WTC11 (cell line): ENCODE measurements at regions not wholly inside any gene's neighbourhood (a gene's known extent, or its start where the extent isn't known, plus 50 kb on each side); places are given as distances from the start of the nearest gene placed in this dataset.

Source experiments
- ATAC-seq: fragments of 200-7000 bp; cut with Tn5 transposase; 2 replicates; pipeline ENCODE4 v1.10.0; 2021; ENCODE audit warnings: mild to moderate bottlenecking, moderate library complexity
- CTCF ChIA-PET: fragments of 300-600 bp; sonication (Branson Sonifier 250); formaldehyde crosslinking; loops from one replicate; lab custom pipeline; 2021; ENCODE audit warnings: antibody characterized with exemption; lab: Charles Lee
- POLR2A ChIA-PET: fragments of 350-600 bp; sonication (Branson Sonifier 250); formaldehyde crosslinking; loops from one replicate; lab custom pipeline; 2021; ENCODE audit warnings: antibody characterized with exemption; lab: Charles Lee
- DNase-seq: peaks from one replicate; pipeline ENCODE4 v3.0.0; 2021; ENCODE audit warnings: low spot score
- H3K27ac Mint-ChIP-seq: 2 replicates; pipeline ENCODE4 v1.8.0; 2021; ENCODE audit warnings: mixed read lengths
- H3K27me3 Mint-ChIP-seq: 2 replicates; pipeline ENCODE4 v1.8.0; 2021; ENCODE audit warnings: low read depth, mild to moderate bottlenecking, moderate library complexity, mixed read lengths
- H3K36me3 Mint-ChIP-seq: 2 replicates; pipeline ENCODE4 v1.8.0; 2021; ENCODE audit warnings: mixed read lengths
- H3K4me1 Mint-ChIP-seq: 2 replicates; pipeline ENCODE4 v1.8.0; 2022; ENCODE audit warnings: mixed read lengths
- H3K4me3 Mint-ChIP-seq: 2 replicates; pipeline ENCODE4 v1.8.0; 2021; ENCODE audit warnings: mild to moderate bottlenecking, moderate library complexity, mixed read lengths
- H3K9me3 Mint-ChIP-seq: 2 replicates; pipeline ENCODE4 v1.8.0; 2021; ENCODE audit warnings: mixed read lengths
- AR ChIP-seq: fragments of 250-450 bp; sonication (Bioruptor Pico); IDR thresholded peaks from 2 replicates; pipeline ENCODE4 v1.9.0; 2021; ENCODE audit warnings: mild to moderate bottlenecking
- ARID4B ChIP-seq: sonication (generic); formaldehyde crosslinking; IDR thresholded peaks from 2 replicates; pipeline ENCODE4 v1.8.0; 2023; ENCODE audit warnings: missing genetic modification reagents, mild to moderate bottlenecking, borderline replicate concordance
- ATF1 ChIP-seq: sonication (generic); formaldehyde crosslinking; IDR thresholded peaks from 2 replicates; pipeline ENCODE4 v1.8.1; 2023; ENCODE audit warnings: mild to moderate bottlenecking, moderate library complexity, missing genetic modification reagents
- ATF2 ChIP-seq: sonication (generic); formaldehyde crosslinking; IDR thresholded peaks from 2 replicates; pipeline ENCODE4 v1.8.1; 2022; ENCODE audit warnings: low read depth, missing genetic modification reagents, borderline replicate concordance
- CREM ChIP-seq: sonication (generic); formaldehyde crosslinking; IDR thresholded peaks from 2 replicates; pipeline ENCODE4 v1.8.1; 2022; ENCODE audit warnings: mild to moderate bottlenecking, missing genetic modification reagents, moderate library complexity
- CTCF ChIP-seq: fragments of 200-600 bp; IDR thresholded peaks from 2 replicates; pipeline ENCODE4 v1.8.0; 2022; ENCODE audit warnings: antibody characterized with exemption
- EMX1 ChIP-seq: fragments of 250-450 bp; sonication (Bioruptor Pico); IDR thresholded peaks from 2 replicates; pipeline ENCODE4 v1.8.0; 2021; ENCODE audit warnings: mild to moderate bottlenecking
- FOXP1 ChIP-seq: sonication (generic); formaldehyde crosslinking; IDR thresholded peaks from 2 replicates; pipeline ENCODE4 v1.8.0; 2022; ENCODE audit warnings: missing genetic modification reagents, mild to moderate bottlenecking, moderate library complexity, borderline replicate concordance
- JUN ChIP-seq: sonication (generic); formaldehyde crosslinking; IDR thresholded peaks from 2 replicates; pipeline ENCODE4 v1.8.0; 2023; ENCODE audit warnings: mild to moderate bottlenecking, missing genetic modification reagents
- MYBL2 ChIP-seq: sonication (generic); formaldehyde crosslinking; IDR thresholded peaks from 2 replicates; pipeline ENCODE4 v1.8.1; 2023; ENCODE audit warnings: mild to moderate bottlenecking, moderate library complexity, missing genetic modification reagents
- PRDM15 ChIP-seq: sonication (generic); formaldehyde crosslinking; IDR thresholded peaks from 2 replicates; pipeline ENCODE4 v1.8.0; 2022; ENCODE audit warnings: missing genetic modification reagents
- SMAD4 ChIP-seq: sonication (generic); formaldehyde crosslinking; IDR thresholded peaks from 2 replicates; pipeline ENCODE4 v1.8.0; 2022; ENCODE audit warnings: mild to moderate bottlenecking, missing genetic modification reagents
- SOX15 ChIP-seq: fragments of 250-450 bp; sonication (Bioruptor Pico); IDR thresholded peaks from 2 replicates; pipeline ENCODE4 v1.9.0; 2021; ENCODE audit warnings: mild to moderate bottlenecking
- TP53 ChIP-seq: sonication (generic); formaldehyde crosslinking; IDR thresholded peaks from 2 replicates; pipeline ENCODE4 v1.8.1; 2023; ENCODE audit warnings: mild to moderate bottlenecking, missing genetic modification reagents
- ZNF512 ChIP-seq: sonication (generic); formaldehyde crosslinking; IDR thresholded peaks from 2 replicates; pipeline ENCODE4 v1.8.1; 2022; ENCODE audit warnings: missing genetic modification reagents, borderline replicate concordance

GRCh38 chr4:45155081-45155777 is 428.9 kb upstream of the GNPDA2 start:
- no peak overlapping the region for H3K4me3 Mint-ChIP-seq
- TF ChIP-seq ARID4B (no peak), EMX1 (no peak), PRDM15 (no peak), SMAD4 (CRISPR knock-in tag) (no peak), TP53 (CRISPR knock-in tag) (no peak), ATF2 (CRISPR knock-in tag) (no peak), FOXP1 (CRISPR knock-in tag) (no peak), MYBL2 (no peak)
- H3K9me3 Mint-ChIP-seq, result no peaks in the 10 kb centered on the region
- DNase-seq (no peak), ATAC-seq (no peak)
- H3K4me1 Mint-ChIP-seq, result no peaks in the 10 kb centered on the region
- no peak overlapping the region for H3K27ac Mint-ChIP-seq
- ChIA-PET POLR2A (interaction anchor here (0.6 kb wide), 1 partner anchor 344 kb away, joined by 7 read pairs; no protein-coding TSS in a partner anchor), CTCF (no interaction called here)
- H3K36me3 Mint-ChIP-seq, result no peaks in the 10 kb centered on the region
- no peaks in the 10 kb centered on the region for H3K27me3 Mint-ChIP-seq

GRCh38 chr4:45147866-45148265 is 421.5 kb upstream of the GNPDA2 start:
- Mint-ChIP-seq H3K27me3 (no peaks in the 10 kb centered on the region), H3K36me3 (no peaks in the 10 kb centered on the region), H3K4me3 (no peak overlapping the region), H3K9me3 (no peaks in the 10 kb centered on the region), H3K27ac (no peak overlapping the region), H3K4me1 (no peaks in the 10 kb centered on the region)
- no peak for TF ChIP-seq SOX15 (CRISPR knock-in tag)
- no peak for TF ChIP-seq JUN
- TF ChIP-seq ATF1 (CRISPR knock-in tag), result no peak
- TF ChIP-seq CTCF, result no peak
- no peak for TF ChIP-seq CREM
- no peak for TF ChIP-seq ZNF512
- TF ChIP-seq AR (CRISPR knock-in tag), result no peak
- POLR2A ChIA-PET, result no interaction called here
- DNase-seq, result no peak
- CTCF ChIA-PET, result no interaction called here
- no peak for ATAC-seq
